Lower leg skin (tissue), 3 donors: ENCODE measurements at regions not wholly inside any gene's neighbourhood (a gene's known extent, or its start where the extent isn't known, plus 50 kb on each side); places are given as distances from the start of the nearest gene placed in this dataset.

ENCODE experiments used
- CTCF ChIP-seq, 3 donors: fragments of 450-650 bp; IDR thresholded peaks; one replicate each; pipeline ENCODE4 v1.5.1; 2016; ENCODE audit warnings: antibody characterized with exemption in 3 of 3, mild to moderate bottlenecking in 3 of 3, moderate library complexity in 2 of 3
- POLR2A ChIP-seq, 2 donors: fragments of 450-650 bp; IDR thresholded peaks; one replicate each; pipeline ENCODE4 v1.6.1; 2016 to 2017; ENCODE audit warnings: antibody characterized with exemption in 2 of 2, mild to moderate bottlenecking in 1 of 2, moderate library complexity in 1 of 2

- TF ChIP-seq CTCF (IDR thresholded peaks at IDR 0.05) (no peak), POLR2A (IDR thresholded peaks at IDR 0.05) (no peak)
Observed at GRCh38 chr6:9504191-9504590, 910.7 kb downstream of the TFAP2A start.
